ENCODE measurements at regions not wholly inside any gene's neighbourhood (a gene's known extent, or its start where the extent isn't known, plus 50 kb on each side); places are given as distances from the start of the nearest gene placed in this dataset.
"Not testable (repeated sequence)": the region's sequence is repeated elsewhere in the genome, so short reads cannot be mapped to it uniquely, and the experiment has no call there.

DNA sequence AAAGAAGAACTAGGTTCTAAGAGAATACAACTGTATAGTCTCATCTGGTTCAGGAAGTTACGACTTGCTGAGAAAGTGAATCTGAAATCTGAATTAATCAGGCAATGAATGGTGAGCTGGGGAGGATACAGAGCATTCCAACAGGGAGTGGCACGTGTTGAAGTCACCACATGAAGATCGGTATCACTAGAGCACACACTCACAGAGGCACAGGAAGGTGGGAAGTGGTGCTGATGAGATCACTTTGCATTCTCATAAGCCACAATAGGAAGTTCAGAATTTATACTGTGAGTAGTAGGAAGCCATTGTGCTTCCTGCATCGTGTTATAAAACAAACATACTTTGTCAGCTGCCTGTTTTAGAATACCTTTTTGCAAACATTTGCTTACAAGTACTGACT is 615.0 kb upstream of the DDX18 start:
- no peak for DNase-seq (ENCODE audit: low read depth)

DNA sequence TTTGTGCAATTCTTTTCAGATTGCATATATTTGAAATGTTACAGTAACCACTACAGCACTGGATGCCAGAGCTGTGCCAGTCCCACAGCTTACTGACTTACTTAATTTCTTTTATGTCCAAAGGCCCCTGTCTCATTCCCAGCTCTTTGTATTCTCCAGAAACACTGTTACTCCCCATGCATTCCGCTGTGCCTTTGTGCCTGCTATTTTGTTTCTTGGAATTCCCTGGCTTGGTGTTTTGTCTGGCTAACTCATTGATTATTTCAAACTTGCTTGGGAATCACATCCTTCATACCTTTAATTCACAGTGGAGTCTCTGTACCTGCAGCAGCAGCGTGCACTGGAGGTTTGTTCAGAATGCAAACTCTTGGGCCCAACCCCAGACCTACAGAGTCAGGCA is 601.9 kb upstream of the DDX18 start:
- no peak for DNase-seq (ENCODE audit: low read depth)

DNA sequence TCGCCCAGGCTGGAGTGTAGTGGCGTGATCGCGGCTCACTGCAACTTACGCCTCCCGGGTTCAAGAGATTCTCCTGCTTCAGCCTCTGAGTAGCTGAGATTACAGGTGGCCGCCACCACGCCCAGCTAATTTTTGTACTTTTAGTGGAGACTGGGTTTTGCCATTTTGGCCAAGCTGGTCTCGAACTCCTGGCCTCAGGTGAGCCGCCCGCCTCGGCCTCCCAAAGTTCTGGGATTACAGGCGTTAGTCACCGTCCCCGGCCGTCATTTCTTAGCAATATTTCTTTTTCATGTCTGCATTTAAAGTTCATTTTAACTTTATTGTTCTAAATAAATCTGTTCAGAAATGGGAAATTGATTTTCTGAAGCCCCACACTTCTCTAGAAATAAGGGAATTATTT is 597.3 kb upstream of the DDX18 start:
- no peak for DNase-seq (ENCODE audit: low read depth)

DNA sequence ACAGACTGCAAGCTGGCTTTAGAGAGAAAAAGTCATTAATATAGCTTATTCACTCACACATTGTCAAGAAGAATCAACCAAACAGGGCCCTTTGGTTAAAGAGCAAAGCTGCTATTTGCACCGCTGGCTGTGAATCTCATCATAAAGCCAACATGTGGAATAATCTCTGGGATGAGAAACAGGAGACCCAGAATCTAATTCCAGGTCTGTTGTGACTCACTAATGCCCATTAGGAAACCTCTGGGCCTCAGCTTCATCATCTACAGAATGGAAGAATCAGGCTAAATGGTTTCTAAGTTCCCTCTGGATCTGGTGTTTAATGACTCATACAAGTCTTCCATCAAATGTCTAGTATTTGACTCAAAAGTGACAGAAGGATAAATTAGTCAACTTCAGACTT is 591.7 kb upstream of the DDX18 start:
- DNase-seq (ENCODE audit: low read depth) = no peak

DNA sequence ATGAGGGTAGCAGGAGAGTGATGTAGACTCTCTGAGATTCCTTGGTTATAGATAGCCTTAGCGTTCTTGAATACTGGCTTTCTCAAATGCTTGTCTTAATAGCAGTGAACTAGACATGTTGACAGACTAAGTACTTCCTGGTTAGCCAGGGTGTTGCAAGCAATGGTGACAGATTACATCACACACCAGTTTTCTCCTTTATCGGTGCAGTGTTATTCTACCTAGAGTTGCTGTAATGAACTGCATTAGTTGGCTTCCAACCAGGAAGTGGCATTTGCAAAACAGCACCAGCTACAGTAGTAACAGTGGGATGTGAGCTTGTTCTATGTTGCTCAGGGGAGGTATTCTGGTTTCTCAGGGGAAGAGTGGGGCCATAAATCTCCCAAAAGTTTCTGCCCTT is 582.2 kb upstream of the DDX18 start:
- DNase-seq (ENCODE audit: low read depth) = no peak

DNA sequence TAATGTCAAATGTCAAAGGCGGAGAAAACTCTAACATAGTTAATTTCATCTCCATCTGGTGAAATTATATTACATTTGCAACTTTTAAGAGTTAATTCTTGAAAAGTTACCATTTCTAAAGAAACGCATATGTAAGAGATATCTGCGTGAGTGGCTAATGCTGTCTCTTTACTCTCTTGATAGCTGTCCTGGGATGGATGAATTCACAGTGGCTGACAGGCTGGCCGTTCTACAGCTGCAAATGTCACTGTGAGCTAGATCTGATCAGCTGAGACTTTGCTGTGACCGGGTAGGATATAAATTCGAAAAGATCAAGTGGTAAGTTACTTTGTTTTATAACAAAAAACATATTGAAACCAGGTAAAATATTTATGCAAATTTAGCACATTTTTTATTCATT is 557.1 kb upstream of the DDX18 start:
- DNase-seq (ENCODE audit: low read depth) = no peak

DNA sequence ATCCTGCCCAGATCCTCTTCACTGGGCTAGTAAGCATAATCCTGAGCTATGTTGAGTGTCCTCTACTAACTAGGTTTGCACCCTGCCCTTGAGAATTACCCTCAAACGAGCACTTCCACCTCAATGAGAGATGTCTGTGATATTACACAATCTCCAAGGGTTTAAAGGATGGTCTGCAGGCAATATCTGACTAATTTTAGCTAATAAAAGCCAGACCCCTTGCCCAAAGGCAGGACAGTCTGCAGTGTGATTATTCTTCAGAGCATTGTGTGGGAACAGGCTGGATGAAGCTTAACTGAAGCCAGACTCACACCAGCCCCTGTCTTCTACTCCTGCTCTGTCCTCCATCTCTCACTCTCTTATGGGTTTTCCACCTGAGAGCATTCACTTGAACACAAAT is 544.9 kb upstream of the DDX18 start:
- DNase-seq (ENCODE audit: low read depth) = no peak

DNA sequence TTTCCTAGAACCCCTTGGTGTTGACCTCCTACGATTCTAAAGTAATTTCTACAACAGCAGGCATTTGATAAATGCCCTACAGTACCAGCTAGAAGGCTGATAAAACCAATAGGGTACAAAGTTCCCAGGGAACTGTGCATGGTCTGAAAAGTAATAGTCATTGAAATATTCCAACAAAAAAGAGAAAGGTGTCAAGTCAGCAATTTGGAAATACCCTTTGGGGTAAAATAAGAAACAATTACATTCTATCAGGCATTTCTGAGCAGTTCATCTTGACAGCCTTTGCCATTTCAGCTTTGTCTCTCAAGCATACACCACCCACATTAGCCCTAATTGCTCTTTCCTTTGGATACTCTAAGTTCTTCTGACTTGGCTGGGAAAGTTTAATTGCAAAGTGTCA is 542.9 kb upstream of the DDX18 start:
- no peak for DNase-seq (ENCODE audit: low read depth)

DNA sequence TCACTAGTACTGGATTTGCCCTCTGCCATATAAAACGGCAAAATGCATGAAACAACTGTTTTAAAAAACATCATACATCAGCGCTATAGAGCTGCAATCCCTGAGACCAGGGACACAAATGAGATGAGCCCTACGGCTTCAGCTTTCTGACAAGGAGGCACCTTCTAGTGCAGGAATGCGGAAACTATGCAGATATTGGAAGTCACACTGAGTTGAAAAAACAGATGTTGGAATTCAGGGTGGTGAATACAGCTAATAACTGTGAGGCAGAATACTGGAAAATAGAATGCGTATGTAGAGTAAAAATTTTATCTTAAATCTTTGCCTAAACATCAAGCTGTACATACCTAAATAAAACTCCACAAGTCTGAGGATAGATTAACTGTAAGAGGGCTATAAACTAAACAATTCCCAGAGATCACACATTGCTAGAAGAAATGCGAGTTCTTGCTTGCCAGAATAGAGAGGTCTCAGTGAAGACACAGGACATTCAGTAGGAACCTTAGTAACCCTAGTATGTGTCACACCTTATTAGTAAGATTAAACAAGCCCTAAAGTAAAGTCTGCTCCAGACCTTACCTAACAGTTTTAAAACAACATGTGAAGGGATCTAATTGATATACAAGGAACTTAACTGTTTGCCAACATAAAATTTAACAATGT is 541.4 kb upstream of the DDX18 start:
- DNase-seq (ENCODE audit: low read depth) = no peak

DNA sequence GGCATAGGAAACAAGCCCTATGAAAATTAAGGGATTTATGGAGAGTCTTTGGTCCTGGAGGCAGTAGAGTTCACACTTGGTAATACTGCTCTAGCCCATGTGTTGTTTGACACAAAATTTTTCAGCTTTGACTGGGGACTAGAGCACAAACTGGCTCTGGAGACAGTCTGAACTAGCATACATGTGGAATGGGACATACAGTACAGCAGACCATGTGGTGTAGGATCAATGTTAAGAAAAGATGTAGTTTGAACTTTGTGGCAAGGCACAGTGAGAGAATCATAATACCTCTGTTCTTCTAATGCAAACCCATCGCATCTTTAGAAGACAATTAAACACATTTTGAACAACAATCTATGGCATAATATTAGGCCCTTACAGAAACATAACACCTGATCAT is 521.5 kb upstream of the DDX18 start:
- no peak for DNase-seq (ENCODE audit: low read depth)

DNA sequence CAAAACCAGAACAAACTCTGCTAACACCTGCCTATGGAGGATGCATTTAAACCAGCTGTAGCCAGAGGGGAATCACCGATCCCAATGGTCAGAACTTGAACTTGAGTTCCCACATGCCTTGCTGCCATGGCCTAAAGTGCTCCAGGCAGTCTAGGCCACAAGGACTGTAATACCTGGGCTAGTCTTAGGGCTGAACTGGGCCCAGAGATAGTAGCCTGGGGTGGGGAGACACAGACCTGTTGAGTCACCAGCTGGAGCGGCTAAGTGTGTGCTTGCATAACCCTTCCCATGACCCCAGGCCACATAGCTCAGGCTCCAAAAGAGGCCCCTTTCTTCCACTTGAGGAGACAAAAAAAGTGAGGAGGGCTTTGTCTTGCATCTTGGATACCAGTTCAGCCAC is 515.0 kb upstream of the DDX18 start:
- DNase-seq (ENCODE audit: low read depth) = no peak

DNA sequence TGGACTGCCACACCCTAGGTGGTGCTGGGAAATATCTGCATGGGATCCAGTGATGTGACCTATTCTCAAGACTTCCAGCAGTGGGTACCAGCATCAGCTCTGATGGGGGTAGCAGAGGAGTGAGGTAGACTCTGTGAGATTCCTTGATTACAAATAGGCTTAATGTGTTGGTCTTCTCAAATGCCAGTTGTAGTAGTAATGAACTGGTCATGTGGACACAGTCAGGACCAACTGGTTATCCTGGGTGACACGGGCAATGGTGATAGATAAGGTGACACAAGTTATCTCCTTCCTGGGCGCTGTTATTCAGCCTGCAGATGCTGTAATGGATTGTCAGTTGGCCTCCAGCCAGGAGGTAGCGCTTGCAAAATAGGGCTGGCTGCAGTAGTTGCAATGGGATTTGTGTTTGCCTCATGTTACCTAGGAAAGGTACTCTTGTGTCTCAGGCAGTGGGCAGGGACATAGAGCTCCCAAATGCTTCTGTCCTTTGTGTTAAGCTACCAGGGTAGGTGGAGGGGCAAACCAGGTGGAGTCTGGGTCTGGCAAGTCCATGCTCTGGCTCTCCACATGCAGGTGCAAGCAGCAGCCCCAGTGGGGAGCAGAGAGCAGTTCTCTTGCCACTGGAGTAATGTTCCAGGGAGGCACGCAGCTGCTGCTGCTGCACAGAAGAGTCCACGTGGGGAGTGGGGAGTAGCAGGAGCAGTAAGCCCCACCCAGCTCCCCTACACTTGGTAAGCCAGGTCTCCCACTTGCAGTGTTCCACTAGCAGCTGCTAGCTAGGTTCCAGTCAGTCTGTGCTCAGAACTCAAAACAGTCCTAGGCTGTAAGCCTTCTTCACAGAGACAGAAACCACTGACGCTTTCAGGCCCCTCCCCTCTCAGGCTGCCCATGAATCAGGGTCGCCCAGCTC is 505.4 kb upstream of the DDX18 start:
- no peak for DNase-seq (ENCODE audit: low read depth)

DNA sequence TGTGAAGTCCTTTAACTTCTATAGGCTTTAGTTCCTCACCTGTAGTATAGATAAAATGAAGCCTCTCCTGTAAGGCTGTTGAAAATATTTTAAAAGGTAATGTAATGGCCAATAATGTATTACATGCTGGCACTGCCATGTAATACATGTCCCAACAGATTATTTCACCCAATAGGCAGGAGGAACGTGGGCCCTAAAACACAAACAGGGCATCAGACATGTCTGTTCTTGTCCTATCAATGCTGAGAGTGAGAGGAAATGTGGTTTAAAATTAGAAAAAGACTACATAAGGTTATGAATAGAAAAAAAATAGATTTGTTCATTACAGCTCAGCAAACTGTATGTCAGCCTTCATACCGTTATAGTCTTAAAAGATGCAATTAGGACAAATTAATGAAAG is 492.7 kb upstream of the DDX18 start:
- DNase-seq (ENCODE audit: low read depth) = no peak

DNA sequence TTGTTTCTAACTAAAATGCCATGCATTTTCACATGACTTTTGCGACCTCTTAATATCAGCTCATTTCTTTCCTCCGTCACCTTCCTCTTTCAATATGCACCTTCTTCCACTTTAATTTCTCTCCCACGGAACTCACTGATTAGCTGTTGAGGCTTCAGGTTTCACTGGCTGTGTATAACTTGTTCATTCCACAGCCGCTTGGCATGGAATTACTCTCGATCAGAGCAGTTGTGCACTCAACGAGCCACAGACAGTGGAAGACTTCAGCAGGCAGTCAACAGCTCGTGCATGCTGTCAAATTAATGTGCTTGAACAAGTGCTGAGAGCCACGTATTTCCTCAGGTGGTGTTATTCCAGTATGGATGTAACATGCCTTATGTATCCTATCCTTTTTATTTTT is 491.2 kb upstream of the DDX18 start:
- no peak for DNase-seq (ENCODE audit: low read depth)

DNA sequence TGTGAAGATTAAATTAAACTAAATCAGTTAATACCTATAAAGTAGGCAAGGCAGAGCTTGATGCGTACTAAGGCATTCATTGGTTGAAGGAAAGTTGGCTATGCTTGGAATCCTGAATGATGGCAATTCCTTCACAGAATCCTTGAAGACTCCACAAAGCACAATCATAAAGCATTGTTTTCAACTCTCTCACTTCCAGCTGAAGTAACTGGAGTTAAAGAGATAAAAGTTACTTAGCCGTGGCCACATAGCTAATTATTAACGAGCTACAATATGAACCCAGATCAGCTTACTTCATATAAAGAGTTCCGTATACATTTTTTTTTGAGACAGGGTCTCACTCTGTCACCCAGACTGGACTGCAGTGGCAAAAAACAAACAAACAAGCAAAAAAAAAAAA is 483.9 kb upstream of the DDX18 start:
- DNase-seq (ENCODE audit: low read depth) = no peak

DNA sequence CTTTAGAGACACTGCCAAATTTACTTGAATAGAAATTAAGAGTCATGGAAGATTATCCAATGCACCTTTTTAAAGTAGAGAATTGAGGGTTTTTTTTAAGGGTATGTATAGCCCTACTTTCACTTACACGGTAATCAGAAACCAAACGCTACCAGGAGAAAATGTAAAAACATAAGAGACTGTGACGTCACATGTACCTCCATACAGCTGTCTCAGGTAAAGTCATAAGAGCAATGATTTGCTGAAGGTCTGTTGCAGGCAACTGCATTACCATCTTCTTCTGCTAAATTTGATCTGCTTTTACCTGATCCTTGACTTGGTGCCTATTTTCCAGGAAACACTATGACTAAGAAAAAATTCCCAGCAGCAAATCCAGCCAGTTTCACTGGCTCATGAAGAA is 478.5 kb upstream of the DDX18 start:
- no peak for DNase-seq (ENCODE audit: low read depth)

DNA sequence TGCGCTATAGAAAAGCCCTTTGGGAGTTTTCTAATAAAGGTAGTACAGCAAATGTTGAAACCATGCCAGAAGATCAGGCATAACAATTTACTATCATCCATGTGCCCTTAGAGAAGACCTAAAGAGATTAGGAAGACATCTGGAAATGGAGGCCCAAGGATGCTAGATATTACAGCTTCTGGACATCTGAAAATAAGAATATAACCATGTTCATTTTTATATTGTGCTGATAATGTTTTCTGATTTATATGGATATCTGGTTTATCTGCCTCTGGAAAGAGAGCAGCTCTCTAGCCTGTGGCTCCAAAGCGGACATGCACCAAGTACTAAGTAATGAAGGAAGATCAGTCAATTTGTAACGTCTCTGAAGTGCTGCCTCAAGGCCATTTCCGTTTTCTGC is 478.0 kb upstream of the DDX18 start:
- no peak for DNase-seq (ENCODE audit: low read depth)

DNA sequence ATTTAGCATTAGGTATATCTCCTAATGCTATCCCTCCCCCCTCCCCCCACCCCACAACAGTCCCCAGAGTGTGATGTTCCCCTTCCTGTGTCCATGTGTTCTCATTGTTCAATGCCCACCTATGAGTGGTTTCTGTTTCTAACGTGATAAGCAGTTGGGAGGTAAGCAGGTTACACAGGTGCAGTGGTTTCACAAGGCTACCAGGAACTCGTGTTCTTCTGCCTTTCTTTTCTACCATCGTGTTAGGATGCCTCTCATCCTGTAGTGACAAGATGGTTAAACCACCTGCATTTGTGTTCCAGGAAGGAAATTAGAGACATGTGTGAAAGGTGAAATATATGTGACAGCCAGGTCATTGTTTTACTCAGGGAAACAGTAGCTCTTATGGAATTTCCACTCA is 476.5 kb upstream of the DDX18 start:
- DNase-seq (ENCODE audit: low read depth) = not testable (repeated sequence)

DNA sequence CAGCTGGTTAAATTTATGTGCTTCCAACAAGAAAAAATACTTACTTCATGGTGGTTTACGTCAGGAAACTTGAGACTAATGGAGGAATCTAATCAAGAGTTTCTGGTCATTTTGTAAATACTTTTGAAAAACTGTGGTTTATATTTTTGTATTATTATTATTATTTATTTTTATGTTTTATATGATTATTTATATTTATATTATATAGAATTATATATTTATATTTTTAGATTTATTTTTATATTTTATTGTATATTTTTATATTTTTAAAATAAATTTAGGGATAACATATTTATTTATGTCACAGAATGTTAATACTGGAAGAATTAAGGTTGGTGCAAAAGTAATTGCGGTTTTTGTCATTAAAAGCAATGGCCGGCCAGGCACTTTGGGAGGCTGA is 474.5 kb upstream of the DDX18 start:
- no peak for DNase-seq (ENCODE audit: low read depth)

DNA sequence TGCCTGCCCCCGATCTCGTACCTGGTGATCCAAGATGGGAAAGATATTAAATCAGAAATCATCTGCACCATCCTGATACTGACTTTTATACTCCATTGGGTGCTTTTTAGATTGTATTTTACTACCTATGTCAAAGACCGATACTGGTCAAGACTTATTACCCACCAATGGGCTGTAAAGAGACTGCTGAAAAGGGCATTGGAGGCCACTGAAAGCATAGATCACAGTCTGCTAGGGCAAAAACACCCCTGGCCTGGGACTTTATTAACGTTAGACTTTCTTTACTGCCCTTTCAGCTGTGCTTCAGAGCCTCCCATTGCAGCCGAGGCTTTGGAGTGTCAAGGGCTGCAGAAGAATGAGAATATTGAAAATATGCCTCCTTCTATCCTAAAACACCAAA is 472.8 kb upstream of the DDX18 start:
- DNase-seq (ENCODE audit: low read depth) = no peak

DNA sequence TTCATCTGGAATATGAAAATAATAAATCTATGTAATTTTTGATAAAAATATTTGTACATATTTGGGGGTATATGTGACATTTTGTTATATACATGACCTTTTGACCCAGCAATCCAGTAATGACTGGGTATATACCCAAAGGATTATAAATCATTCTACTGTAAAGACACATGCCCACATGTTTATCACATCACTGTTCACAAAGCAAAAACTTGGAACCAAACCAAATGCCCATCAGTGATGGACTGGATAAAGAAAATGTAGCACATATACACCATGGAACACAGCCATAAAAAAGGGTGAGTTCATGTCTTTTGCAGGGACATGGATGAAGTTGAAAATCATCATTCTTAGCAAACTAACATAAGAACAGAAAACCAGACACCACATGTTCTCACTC is 472.1 kb upstream of the DDX18 start:
- no peak for DNase-seq (ENCODE audit: low read depth)

DNA sequence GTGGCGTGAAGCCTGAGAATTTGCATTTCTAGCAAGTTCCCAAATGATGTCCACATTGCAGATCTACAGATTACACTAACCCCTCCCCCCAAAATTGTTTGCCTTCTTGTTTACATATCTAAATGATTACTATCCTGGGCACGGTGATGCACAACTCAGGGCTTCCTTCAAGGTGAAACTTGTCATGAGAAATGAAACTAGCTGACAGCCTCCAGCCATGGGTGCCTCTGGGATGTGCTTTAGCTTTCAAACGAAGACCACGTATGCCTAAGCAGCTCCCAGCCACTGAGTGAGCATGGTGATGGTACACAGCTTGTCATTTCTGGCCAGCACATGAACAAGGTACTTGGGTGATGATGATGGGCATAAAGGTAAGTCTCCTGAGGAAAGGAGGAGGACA is 464.8 kb upstream of the DDX18 start:
- no peak for DNase-seq (ENCODE audit: low read depth)

DNA sequence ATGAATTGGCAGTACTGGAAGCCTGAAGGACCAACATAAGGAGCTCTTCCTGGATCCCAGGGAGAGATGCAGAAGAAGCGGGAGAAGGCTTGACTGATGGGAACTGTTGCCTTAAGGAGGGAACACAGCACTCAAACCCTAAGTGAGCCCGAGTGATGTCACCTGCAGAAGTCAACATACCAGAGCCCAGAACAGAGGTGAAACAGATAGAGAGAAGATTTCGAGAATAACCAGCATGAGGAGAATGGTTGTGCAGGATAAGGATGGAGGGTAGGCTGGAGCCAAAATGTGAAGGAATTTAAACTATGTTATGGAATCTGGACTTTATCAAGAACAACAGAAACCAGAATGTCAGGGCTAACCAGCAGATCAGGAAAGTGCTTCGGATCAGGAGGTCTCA is 463.1 kb upstream of the DDX18 start:
- no peak for DNase-seq (ENCODE audit: low read depth)

All from Daoy (cell line).